K562 (cell line): ENCODE measurements at regions not wholly inside any gene's neighbourhood (a gene's known extent, or its start where the extent isn't known, plus 50 kb on each side); places are given as distances from the start of the nearest gene placed in this dataset.

Experiments used
- ATAC-seq: fragments of 200-7000 bp; cut with Tn5 transposase; 3 replicates; pipeline ENCODE4 v1.9.1; 2020; ENCODE audit warnings: moderate library complexity
- BruUV-seq: library from RNA; stranded (reverse); fragments of 400-500 nt; replicated peaks from 2 replicates; lab custom pipeline; 2021; lab: Mats Ljungman, UMichigan
- CTCF ChIA-PET: fragments of 300-600 bp; formaldehyde crosslinking; extraction: SDS; loops from one replicate; lab custom pipeline; 2021; ENCODE audit warnings: low intra/inter-chr PET ratio; lab: Yijun Ruan, JAX
- POLR2A ChIA-PET: fragments of 300-600, 350-650 bp; sonication (Branson Sonifier 250); formaldehyde crosslinking; extraction: SDS; loops from one replicate; lab custom pipeline; 2021; ENCODE audit warnings: antibody characterized with exemption, inconsistent platforms; lab: Yijun Ruan, JAX
- DNase-seq, 4 experiments: peaks; one replicate each; pipeline versions ENCODE4 v3.0.0 to v3.0.0-alpha.2; 2011 to 2018; ENCODE audit warnings: low spot score in 3 of 4, mixed read lengths in 3 of 4; ENCODE audit errors: extremely low read depth in 1 of 4
- FAIRE-seq: peaks from 2 replicates; lab custom pipeline; 2011; peaks lifted over from hg19 to GRCh38; lab: Jason Lieb, UNC
- H2AFZ ChIP-seq: 2 replicates; pipeline ENCODE4 v1.6.0; 2011; ENCODE audit warnings: low read depth, low read length, control low read depth, inconsistent platforms
- H3K27ac ChIP-seq: fragments of 200-600 bp; 3 replicates; pipeline ENCODE4 v1.8.0; 2011; ENCODE audit warnings: low read depth, mild to moderate bottlenecking, control low read depth, inconsistent platforms, low read length, moderate library complexity, mixed read lengths; ENCODE audit errors: extremely low read depth
- H3K27me3 ChIP-seq, 2 experiments: fragments of 300-600 bp in 1 of 2; 2 replicates in 1 of 2; 3 replicates in 1 of 2; pipeline versions ENCODE4 v1.6.0 to v1.8.0; 2011; ENCODE audit warnings: inconsistent platforms in 2 of 2, low read length in 2 of 2, mild to moderate bottlenecking in 1 of 2, mixed read lengths in 1 of 2, moderate library complexity in 1 of 2; ENCODE audit not compliant: control insufficient read depth in 2 of 2, insufficient read depth in 2 of 2
- H3K36me3 ChIP-seq: fragments of 300-600 bp; 3 replicates; pipeline ENCODE4 v1.8.0; 2011; ENCODE audit warnings: mild to moderate bottlenecking, low read length, inconsistent platforms; ENCODE audit not compliant: control insufficient read depth, insufficient read depth
- H3K4me1 ChIP-seq, 2 experiments: fragments of 200-600 bp in 1 of 2; replicated peaks in 1 of 2; 2 replicates in 1 of 2; 3 replicates in 1 of 2; pipeline versions ENCODE4 v1.5.1 to v1.8.0; 2011; ENCODE audit warnings: inconsistent platforms in 2 of 2, low read length in 2 of 2, mild to moderate bottlenecking in 1 of 2, mixed read lengths in 1 of 2, moderate library complexity in 1 of 2; ENCODE audit not compliant: control insufficient read depth in 2 of 2, insufficient read depth in 2 of 2
- H3K4me2 ChIP-seq: 2 replicates; pipeline ENCODE4 v1.6.1; 2011; ENCODE audit warnings: low read length, control low read depth, inconsistent platforms, mixed read lengths; ENCODE audit not compliant: insufficient read depth
- H3K4me3 ChIP-seq: fragments of 200-600 bp; sonication (generic), shearing (Covaris generic); 2 replicates; pipeline ENCODE4 v1.5.1; 2016; ENCODE audit warnings: control low read depth, inconsistent platforms
- H3K79me2 ChIP-seq: fragments of 200-600 bp; 3 replicates; pipeline ENCODE4 v1.8.0; 2011; ENCODE audit warnings: low read length, inconsistent platforms; ENCODE audit not compliant: control insufficient read depth, insufficient read depth
- H3K9ac ChIP-seq, 2 experiments: 2 replicates each; pipeline versions ENCODE4 v1.6.0 to v1.6.1; 2011; ENCODE audit warnings: low read depth in 2 of 2, low read length in 2 of 2, control low read depth in 1 of 2, inconsistent platforms in 1 of 2, mild to moderate bottlenecking in 1 of 2, mixed read lengths in 1 of 2; ENCODE audit not compliant: insufficient read depth in 1 of 2
- H3K9me1 ChIP-seq: one replicate; pipeline ENCODE4 v1.6.0; 2011; ENCODE audit warnings: inconsistent platforms, mild to moderate bottlenecking, low read length, moderate library complexity; ENCODE audit not compliant: control insufficient read depth, insufficient read depth
- H3K9me3 ChIP-seq: replicated peaks from 2 replicates; pipeline ENCODE4 v1.5.1; 2011; ENCODE audit warnings: low read depth, low read length, inconsistent platforms; ENCODE audit not compliant: control insufficient read depth, insufficient read depth
- H4K20me1 ChIP-seq: replicated peaks from 2 replicates; pipeline ENCODE4 v1.6.1; 2011; ENCODE audit warnings: low read length, inconsistent platforms, mixed read lengths; ENCODE audit not compliant: control insufficient read depth, insufficient read depth
- CBFB ChIP-seq: sonication (generic); formaldehyde crosslinking; IDR thresholded peaks from 2 replicates; pipeline ENCODE4 v1.4.0; 2020; ENCODE audit warnings: mild to moderate bottlenecking, missing genetic modification reagents
- EGR1 ChIP-seq: fragments of 450-650 bp; conservative IDR thresholded peaks from 2 replicates; pipeline ENCODE4 v1.6.1; 2017; ENCODE audit warnings: mild to moderate bottlenecking
- ETS2 ChIP-seq: IDR thresholded peaks from 2 replicates; pipeline ENCODE4 v1.6.1; 2016; ENCODE audit warnings: borderline replicate concordance, missing genetic modification characterization, mild to moderate bottlenecking, moderate library complexity, missing compliant biosample characterization; ENCODE audit not compliant: poor library complexity, severe bottlenecking
- KLF6 ChIP-seq: fragments of 250-450 bp; sonication (Bioruptor Pico); IDR thresholded peaks from 2 replicates; pipeline ENCODE4 v1.4.0; 2020; ENCODE audit warnings: mild to moderate bottlenecking, moderate library complexity, borderline replicate concordance
- MAZ ChIP-seq, 2 experiments: fragments of 450-650 bp in 1 of 2; sonication (generic) in 1 of 2; formaldehyde crosslinking; IDR thresholded peaks in 1 of 2; conservative IDR thresholded peaks in 1 of 2; 2 replicates each; pipeline versions ENCODE4 v1.4.0 to v1.5.0; 2020; ENCODE audit warnings: mild to moderate bottlenecking in 1 of 2, missing genetic modification reagents in 1 of 2
- POLR2G ChIP-seq: fragments of 200-400 bp; formaldehyde crosslinking; IDR thresholded peaks from 2 replicates; pipeline ENCODE4 v1.6.1; 2017; ENCODE audit warnings: low read depth, mild to moderate bottlenecking, antibody characterized with exemption, low read length, moderate library complexity
- RAD51 ChIP-seq: fragments of 450-650 bp; IDR thresholded peaks from 2 replicates; pipeline ENCODE4 v1.7.1; 2016; ENCODE audit warnings: low read depth, mild to moderate bottlenecking, borderline replicate concordance
- SIN3B ChIP-seq: fragments of 450-650 bp; IDR thresholded peaks from 2 replicates; pipeline ENCODE4 v1.6.1; 2017; ENCODE audit warnings: low read depth, mild to moderate bottlenecking, moderate library complexity
- SNAPC5 ChIP-seq: fragments of 250-450 bp; sonication (Bioruptor Pico); IDR thresholded peaks from 2 replicates; pipeline ENCODE4 v1.8.0; 2021; ENCODE audit warnings: moderate library complexity, mild to moderate bottlenecking, inconsistent platforms
- ZBTB17 ChIP-seq: fragments of 450-650 bp; formaldehyde crosslinking; IDR thresholded peaks from 2 replicates; pipeline ENCODE4 v1.4.0; 2020; ENCODE audit warnings: mild to moderate bottlenecking
- WGBS: fragments of 100-300 bp; shearing (Covaris generic); methylation state at CpG from one replicate; pipeline ENCODE4 v1.1.6; 2016; ENCODE audit warnings: low coverage, mixed read lengths; ENCODE audit not compliant: insufficient coverage; ENCODE audit errors: missing lambda C conversion rate; 5-methylcytosine and 5-hydroxymethylcytosine counted together
- in situ Hi-C: fragments of 300-500 bp; cut with MboI; formaldehyde crosslinking; loops from 4 replicates; pipeline ENCODE4 v1.15.0; 2018; ENCODE audit warnings: inconsistent platforms, mixed read lengths
- intact Hi-C: fragments of 100-400 bp; cut with micrococcal nuclease; formaldehyde crosslinking; loops from 2 replicates; pipeline ENCODE4 v1.14.2; 2022
- TF ChIP-seq, protein P1 (sequence below): fragments of 250-450 bp; sonication (Bioruptor Pico); IDR thresholded peaks from 2 replicates; pipeline ENCODE4 v1.9.0; 2021; ENCODE audit warnings: mild to moderate bottlenecking, inconsistent platforms
- TF ChIP-seq, protein P2 (sequence below), 2 experiments: IDR thresholded peaks; 2 replicates each; pipeline ENCODE4 v1.6.1; 2012; ENCODE audit warnings: improper control_type of control experiment in 2 of 2, low read depth in 2 of 2, low read length in 2 of 2, borderline replicate concordance in 1 of 2
- TF ChIP-seq, protein P3 (sequence below): sonication (generic); formaldehyde crosslinking; IDR thresholded peaks from 2 replicates; pipeline ENCODE4 v1.5.0; 2020; ENCODE audit warnings: missing genetic modification reagents
- TF ChIP-seq, protein P4 (sequence below): sonication (generic); IDR thresholded peaks from 2 replicates; pipeline ENCODE4 v1.6.1; 2016

GRCh38 chr10:10667466-10667865 lies 350.2 kb upstream of the CELF2 start:
- DNase-seq (no peak), ATAC-seq (no peak), FAIRE-seq (no peak)
- Histone ChIP-seq H4K20me1 (no peaks in the 10 kb centered on the region), H3K9ac (no peak overlapping the region), H3K36me3 (no peaks in the 10 kb centered on the region), H3K4me1 (no peaks in the 10 kb centered on the region), H3K9me3 (no peaks in the 10 kb centered on the region), H2AFZ (no peak overlapping the region), H3K79me2 (no peaks in the 10 kb centered on the region), H3K4me3 (no peak overlapping the region), H3K4me2 (no peak overlapping the region), H3K27ac (no peak overlapping the region), H3K27me3 (no peaks in the 10 kb centered on the region), H3K9me1 (no peaks in the 10 kb centered on the region)
- TF ChIP-seq, protein P1, sequence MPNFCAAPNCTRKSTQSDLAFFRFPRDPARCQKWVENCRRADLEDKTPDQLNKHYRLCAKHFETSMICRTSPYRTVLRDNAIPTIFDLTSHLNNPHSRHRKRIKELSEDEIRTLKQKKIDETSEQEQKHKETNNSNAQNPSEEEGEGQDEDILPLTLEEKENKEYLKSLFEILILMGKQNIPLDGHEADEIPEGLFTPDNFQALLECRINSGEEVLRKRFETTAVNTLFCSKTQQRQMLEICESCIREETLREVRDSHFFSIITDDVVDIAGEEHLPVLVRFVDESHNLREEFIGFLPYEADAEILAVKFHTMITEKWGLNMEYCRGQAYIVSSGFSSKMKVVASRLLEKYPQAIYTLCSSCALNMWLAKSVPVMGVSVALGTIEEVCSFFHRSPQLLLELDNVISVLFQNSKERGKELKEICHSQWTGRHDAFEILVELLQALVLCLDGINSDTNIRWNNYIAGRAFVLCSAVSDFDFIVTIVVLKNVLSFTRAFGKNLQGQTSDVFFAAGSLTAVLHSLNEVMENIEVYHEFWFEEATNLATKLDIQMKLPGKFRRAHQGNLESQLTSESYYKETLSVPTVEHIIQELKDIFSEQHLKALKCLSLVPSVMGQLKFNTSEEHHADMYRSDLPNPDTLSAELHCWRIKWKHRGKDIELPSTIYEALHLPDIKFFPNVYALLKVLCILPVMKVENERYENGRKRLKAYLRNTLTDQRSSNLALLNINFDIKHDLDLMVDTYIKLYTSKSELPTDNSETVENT (CRISPR knock-in tag) = no peak
- TF ChIP-seq, protein P2, sequence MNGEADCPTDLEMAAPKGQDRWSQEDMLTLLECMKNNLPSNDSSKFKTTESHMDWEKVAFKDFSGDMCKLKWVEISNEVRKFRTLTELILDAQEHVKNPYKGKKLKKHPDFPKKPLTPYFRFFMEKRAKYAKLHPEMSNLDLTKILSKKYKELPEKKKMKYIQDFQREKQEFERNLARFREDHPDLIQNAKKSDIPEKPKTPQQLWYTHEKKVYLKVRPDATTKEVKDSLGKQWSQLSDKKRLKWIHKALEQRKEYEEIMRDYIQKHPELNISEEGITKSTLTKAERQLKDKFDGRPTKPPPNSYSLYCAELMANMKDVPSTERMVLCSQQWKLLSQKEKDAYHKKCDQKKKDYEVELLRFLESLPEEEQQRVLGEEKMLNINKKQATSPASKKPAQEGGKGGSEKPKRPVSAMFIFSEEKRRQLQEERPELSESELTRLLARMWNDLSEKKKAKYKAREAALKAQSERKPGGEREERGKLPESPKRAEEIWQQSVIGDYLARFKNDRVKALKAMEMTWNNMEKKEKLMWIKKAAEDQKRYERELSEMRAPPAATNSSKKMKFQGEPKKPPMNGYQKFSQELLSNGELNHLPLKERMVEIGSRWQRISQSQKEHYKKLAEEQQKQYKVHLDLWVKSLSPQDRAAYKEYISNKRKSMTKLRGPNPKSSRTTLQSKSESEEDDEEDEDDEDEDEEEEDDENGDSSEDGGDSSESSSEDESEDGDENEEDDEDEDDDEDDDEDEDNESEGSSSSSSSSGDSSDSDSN (IDR thresholded peaks at IDR 0.05; ENCODE audit: borderline replicate concordance in 1 of 2, low read depth in 2 of 2, low read length in 2 of 2) = no peak
- TF ChIP-seq SNAPC5 (CRISPR knock-in tag) (no peak), POLR2G (no peak), EGR1 (no peak), ETS2 (tag) (no peak), SIN3B (no peak), ZBTB17 (CRISPR knock-in tag) (no peak), CBFB (CRISPR knock-in tag) (no peak), MAZ (CRISPR knock-in tag; conservative IDR thresholded peaks at IDR 0.05 in 1 of 2, IDR thresholded peaks at IDR 0.05 in 1 of 2) (no peak), KLF6 (CRISPR knock-in tag) (no peak), RAD51 (no peak)
- TF ChIP-seq, protein P3, sequence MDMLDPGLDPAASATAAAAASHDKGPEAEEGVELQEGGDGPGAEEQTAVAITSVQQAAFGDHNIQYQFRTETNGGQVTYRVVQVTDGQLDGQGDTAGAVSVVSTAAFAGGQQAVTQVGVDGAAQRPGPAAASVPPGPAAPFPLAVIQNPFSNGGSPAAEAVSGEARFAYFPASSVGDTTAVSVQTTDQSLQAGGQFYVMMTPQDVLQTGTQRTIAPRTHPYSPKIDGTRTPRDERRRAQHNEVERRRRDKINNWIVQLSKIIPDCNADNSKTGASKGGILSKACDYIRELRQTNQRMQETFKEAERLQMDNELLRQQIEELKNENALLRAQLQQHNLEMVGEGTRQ (CRISPR knock-in tag) = no peak
- TF ChIP-seq, protein P4, sequence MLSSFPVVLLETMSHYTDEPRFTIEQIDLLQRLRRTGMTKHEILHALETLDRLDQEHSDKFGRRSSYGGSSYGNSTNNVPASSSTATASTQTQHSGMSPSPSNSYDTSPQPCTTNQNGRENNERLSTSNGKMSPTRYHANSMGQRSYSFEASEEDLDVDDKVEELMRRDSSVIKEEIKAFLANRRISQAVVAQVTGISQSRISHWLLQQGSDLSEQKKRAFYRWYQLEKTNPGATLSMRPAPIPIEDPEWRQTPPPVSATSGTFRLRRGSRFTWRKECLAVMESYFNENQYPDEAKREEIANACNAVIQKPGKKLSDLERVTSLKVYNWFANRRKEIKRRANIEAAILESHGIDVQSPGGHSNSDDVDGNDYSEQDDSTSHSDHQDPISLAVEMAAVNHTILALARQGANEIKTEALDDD = no peak
- in situ Hi-C loops = no loop called here
- ChIA-PET POLR2A (no interaction called here), CTCF (no interaction called here)
- BruUV-seq = no TSS peak
- intact Hi-C loops = no loop called here
- WGBS = 5% methylated on average over 5 of the region's 5 CpGs
